Stomach smooth muscle (tissue), 2 donors: ENCODE measurements at regions not wholly inside any gene's neighbourhood (a gene's known extent, or its start where the extent isn't known, plus 50 kb on each side); places are given as distances from the start of the nearest gene placed in this dataset.

Experiments used
- H3K27ac ChIP-seq: one replicate; pipeline ENCODE4 v1.7.0; 2013; ENCODE audit warnings: mild to moderate bottlenecking, low read length, inconsistent platforms
- H3K27me3 ChIP-seq, 2 donors: one replicate each; pipeline ENCODE4 v1.7.0; 2013; ENCODE audit warnings: low read length in 2 of 2; ENCODE audit not compliant: insufficient read depth in 2 of 2, control insufficient read depth in 1 of 2
- H3K36me3 ChIP-seq, 2 donors: one replicate each; pipeline ENCODE4 v1.7.0; 2013; ENCODE audit warnings: low read length in 2 of 2; ENCODE audit not compliant: control insufficient read depth in 2 of 2, insufficient read depth in 2 of 2
- H3K4me1 ChIP-seq: one replicate; pipeline ENCODE4 v1.7.0; 2013; ENCODE audit warnings: low read length; ENCODE audit not compliant: control insufficient read depth, insufficient read depth
- H3K4me3 ChIP-seq, 2 donors: one replicate each; pipeline ENCODE4 v1.7.0; 2013; ENCODE audit warnings: low read length in 2 of 2
- H3K9ac ChIP-seq, 2 donors: one replicate each; pipeline ENCODE4 v1.7.0; 2013; ENCODE audit warnings: low read length in 2 of 2, mild to moderate bottlenecking in 1 of 2
- H3K9me3 ChIP-seq, 2 donors: one replicate each; pipeline ENCODE4 v1.7.0; 2013; ENCODE audit warnings: low read length in 2 of 2; ENCODE audit not compliant: control insufficient read depth in 2 of 2
- donor health status: healthy.
- donor health status: Pancreatic carcinoma.

GRCh38 chr2:242019344-242019743 is 149.8 kb downstream of the RTP5 start:
- no peak overlapping the region for H3K9ac ChIP-seq
- H3K4me3 ChIP-seq, result no peak overlapping the region
- no peak overlapping the region for H3K27ac ChIP-seq
- peaks cover 0 to 2% of the 10 kb centered on the region in 2 donors for H3K27me3 ChIP-seq
- no peaks in the 10 kb centered on the region for H3K9me3 ChIP-seq
- no peaks in the 10 kb centered on the region for H3K4me1 ChIP-seq
- no peaks in the 10 kb centered on the region for H3K36me3 ChIP-seq

GRCh38 chr2:242020196-242021004 is 150.9 kb downstream of the RTP5 start:
- no peak overlapping the region for H3K9ac ChIP-seq
- no peaks in the 10 kb centered on the region for H3K4me1 ChIP-seq
- H3K27me3 ChIP-seq, result peaks cover 0 to 8% of the 10 kb centered on the region in 2 donors
- no peak overlapping the region for H3K4me3 ChIP-seq
- no peaks in the 10 kb centered on the region for H3K36me3 ChIP-seq
- H3K27ac ChIP-seq, result no peak overlapping the region
- no peaks in the 10 kb centered on the region for H3K9me3 ChIP-seq

- Histone ChIP-seq H3K9me3 (no peaks in the 10 kb centered on the region), H3K36me3 (no peaks in the 10 kb centered on the region), H3K27me3 (peaks cover 0 to 8% of the 10 kb centered on the region in 2 donors), H3K27ac (no peak overlapping the region), H3K4me1 (no peaks in the 10 kb centered on the region), H3K9ac (no peak overlapping the region), H3K4me3 (no peak overlapping the region)
These were observed 153.2 kb downstream of the RTP5 start for GRCh38 chr2:242022550-242023290.

- Histone ChIP-seq H3K27ac (no peak overlapping the region), H3K36me3 (no peaks in the 10 kb centered on the region), H3K4me3 (no peak overlapping the region), H3K4me1 (no peaks in the 10 kb centered on the region), H3K9me3 (no peaks in the 10 kb centered on the region), H3K9ac (no peak overlapping the region), H3K27me3 (peaks cover 0 to 6% of the 10 kb centered on the region in 2 donors)
These were observed 155.3 kb downstream of the RTP5 start for GRCh38 chr2:242024751-242025355.

- no peak overlapping the region for H3K9ac ChIP-seq
- no peaks in the 10 kb centered on the region for H3K4me1 ChIP-seq
- no peak overlapping the region for H3K27ac ChIP-seq
- H3K36me3 ChIP-seq, result no peaks in the 10 kb centered on the region
- H3K4me3 ChIP-seq, result no peak overlapping the region
- peaks cover 3 to 6% of the 10 kb centered on the region in 2 donors for H3K27me3 ChIP-seq
- H3K9me3 ChIP-seq, result no peaks in the 10 kb centered on the region
These were observed 158.3 kb downstream of the RTP5 start for GRCh38 chr2:242027676-242028450.

- H3K36me3 ChIP-seq, result no peaks in the 10 kb centered on the region
- H3K27ac ChIP-seq, result no peak overlapping the region
- H3K9ac ChIP-seq, result no peak overlapping the region
- H3K4me3 ChIP-seq, result no peak overlapping the region
- no peaks in the 10 kb centered on the region for H3K9me3 ChIP-seq
- H3K27me3 ChIP-seq, result peaks cover 4 to 5% of the 10 kb centered on the region in 2 donors
- H3K4me1 ChIP-seq, result no peaks in the 10 kb centered on the region
These were observed 160.1 kb downstream of the RTP5 start for GRCh38 chr2:242029422-242030225.

GRCh38 chr2:242030226-242030575 is 160.7 kb downstream of the RTP5 start:
- Histone ChIP-seq H3K27me3 (peaks cover 2 to 4% of the 10 kb centered on the region in 2 donors), H3K4me3 (no peak overlapping the region), H3K9me3 (no peaks in the 10 kb centered on the region), H3K36me3 (no peaks in the 10 kb centered on the region), H3K4me1 (no peaks in the 10 kb centered on the region), H3K9ac (no peak overlapping the region), H3K27ac (no peak overlapping the region)

GRCh38 chr2:242030858-242031257 is 161.3 kb downstream of the RTP5 start:
- Histone ChIP-seq H3K36me3 (no peaks in the 10 kb centered on the region), H3K27ac (no peak overlapping the region), H3K9ac (no peak overlapping the region), H3K4me1 (no peaks in the 10 kb centered on the region), H3K27me3 (peaks cover 3 to 4% of the 10 kb centered on the region in 2 donors), H3K9me3 (no peaks in the 10 kb centered on the region), H3K4me3 (no peak overlapping the region)

- Histone ChIP-seq H3K4me1 (no peaks in the 10 kb centered on the region), H3K27me3 (peaks cover 4 to 10% of the 10 kb centered on the region in 2 donors), H3K4me3 (no peak overlapping the region), H3K27ac (no peak overlapping the region), H3K9me3 (no peaks in the 10 kb centered on the region), H3K9ac (no peak overlapping the region), H3K36me3 (no peaks in the 10 kb centered on the region)
These were observed 162.0 kb downstream of the RTP5 start for GRCh38 chr2:242031481-242032019.
